ENCODE measurements at regions not wholly inside any gene's neighbourhood (a gene's known extent, or its start where the extent isn't known, plus 50 kb on each side); places are given as distances from the start of the nearest gene placed in this dataset.

DNA sequence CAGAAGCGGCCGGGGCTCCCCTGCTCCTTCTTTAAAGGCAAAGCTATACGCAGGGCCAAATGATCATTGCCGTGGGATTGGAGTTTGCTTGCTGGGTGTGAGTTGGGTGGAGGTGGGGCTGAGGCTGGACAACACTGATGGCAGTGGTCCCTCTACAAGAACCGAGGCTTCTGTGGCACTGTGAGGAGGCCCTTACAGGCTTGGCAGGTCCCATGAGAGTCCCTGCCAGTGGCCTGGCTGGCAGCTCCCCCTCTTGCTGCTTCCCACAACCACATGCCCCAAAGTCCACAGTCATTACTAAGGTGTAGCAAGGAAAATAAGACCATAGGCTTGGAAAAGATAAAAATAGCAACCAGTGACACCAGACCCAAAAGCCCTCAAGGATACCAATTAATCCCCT, 98.4 kb downstream of the ANKRD10 start:
- no peak overlapping the region for H3K27ac Mint-ChIP-seq
- H3K27me3 Mint-ChIP-seq (ENCODE audit: low read depth in 2 of 2), result peaks cover 19 to 23% of the 10 kb centered on the region in 2 donors
- WGBS (ENCODE audit: insufficient coverage), result 86% methylated on average over 5 of the region's 5 CpGs
- no peak overlapping the region for H3K4me3 ChIP-seq (ENCODE audit: low read length)
- no peaks in the 10 kb centered on the region for H3K36me3 Mint-ChIP-seq
- TF ChIP-seq, protein P1, sequence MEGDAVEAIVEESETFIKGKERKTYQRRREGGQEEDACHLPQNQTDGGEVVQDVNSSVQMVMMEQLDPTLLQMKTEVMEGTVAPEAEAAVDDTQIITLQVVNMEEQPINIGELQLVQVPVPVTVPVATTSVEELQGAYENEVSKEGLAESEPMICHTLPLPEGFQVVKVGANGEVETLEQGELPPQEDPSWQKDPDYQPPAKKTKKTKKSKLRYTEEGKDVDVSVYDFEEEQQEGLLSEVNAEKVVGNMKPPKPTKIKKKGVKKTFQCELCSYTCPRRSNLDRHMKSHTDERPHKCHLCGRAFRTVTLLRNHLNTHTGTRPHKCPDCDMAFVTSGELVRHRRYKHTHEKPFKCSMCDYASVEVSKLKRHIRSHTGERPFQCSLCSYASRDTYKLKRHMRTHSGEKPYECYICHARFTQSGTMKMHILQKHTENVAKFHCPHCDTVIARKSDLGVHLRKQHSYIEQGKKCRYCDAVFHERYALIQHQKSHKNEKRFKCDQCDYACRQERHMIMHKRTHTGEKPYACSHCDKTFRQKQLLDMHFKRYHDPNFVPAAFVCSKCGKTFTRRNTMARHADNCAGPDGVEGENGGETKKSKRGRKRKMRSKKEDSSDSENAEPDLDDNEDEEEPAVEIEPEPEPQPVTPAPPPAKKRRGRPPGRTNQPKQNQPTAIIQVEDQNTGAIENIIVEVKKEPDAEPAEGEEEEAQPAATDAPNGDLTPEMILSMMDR (IDR thresholded peaks at IDR 0.05), result no peak
- DNase-seq (no peak), ATAC-seq (no peak)
- H3K27me3 ChIP-seq (ENCODE audit: control insufficient read depth, insufficient read depth, low read length), result peaks cover 8% of the 10 kb centered on the region
- H3K9me3 ChIP-seq (ENCODE audit: control insufficient read depth, insufficient read depth, low read length), result no peaks in the 10 kb centered on the region
- intact Hi-C loops (cut with micrococcal nuclease), result no loop called here
- H3K4me1 ChIP-seq (ENCODE audit: control insufficient read depth, insufficient read depth, low read length), result peaks cover 13% of the 10 kb centered on the region
- H3K9me3 Mint-ChIP-seq, result no peaks in the 10 kb centered on the region
- H3K27ac ChIP-seq (ENCODE audit: low read length), result no peak overlapping the region
- H3K4me3 Mint-ChIP-seq, result no peak overlapping the region
- H3K36me3 ChIP-seq (ENCODE audit: control insufficient read depth, insufficient read depth, low read length), result no peaks in the 10 kb centered on the region
- H3K4me1 Mint-ChIP-seq, result peaks cover 5 to 18% of the 10 kb centered on the region in 2 donors

DNA sequence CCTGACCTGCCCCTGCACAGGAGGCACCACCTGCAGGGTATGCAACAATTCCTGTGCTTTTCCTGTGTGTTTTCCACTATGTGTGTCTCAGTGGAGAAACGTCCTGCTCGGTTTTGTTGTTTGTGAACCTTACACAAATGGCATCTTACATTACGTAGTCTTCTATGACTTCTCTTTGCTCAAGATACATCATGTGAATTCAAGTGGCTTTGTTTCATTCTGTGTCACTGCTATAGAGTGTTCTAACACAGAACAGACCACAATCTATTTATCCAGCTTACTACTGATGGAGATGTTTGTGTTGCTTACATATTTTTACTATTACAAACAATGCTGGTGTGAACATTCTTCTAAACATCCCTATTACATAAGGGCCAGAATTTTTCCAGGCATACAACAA, 97.7 kb downstream of the ANKRD10 start:
- TF ChIP-seq, protein P1 (IDR thresholded peaks at IDR 0.05), result no peak
- no peak overlapping the region for H3K4me3 Mint-ChIP-seq
- WGBS (ENCODE audit: insufficient coverage), result 84% methylated on average over 3 of the region's 3 CpGs
- H3K27me3 ChIP-seq (ENCODE audit: control insufficient read depth, insufficient read depth, low read length), result peaks cover 6% of the 10 kb centered on the region
- H3K4me1 Mint-ChIP-seq, result peaks cover 5 to 12% of the 10 kb centered on the region in 2 donors
- H3K9me3 Mint-ChIP-seq, result no peaks in the 10 kb centered on the region
- peaks cover 16 to 21% of the 10 kb centered on the region in 2 donors for H3K27me3 Mint-ChIP-seq (ENCODE audit: low read depth in 2 of 2)
- no peaks in the 10 kb centered on the region for H3K36me3 ChIP-seq (ENCODE audit: control insufficient read depth, insufficient read depth, low read length)
- H3K27ac Mint-ChIP-seq, result no peak overlapping the region
- intact Hi-C loops (cut with micrococcal nuclease), result no loop called here
- H3K27ac ChIP-seq (ENCODE audit: low read length), result no peak overlapping the region
- no peak overlapping the region for H3K4me3 ChIP-seq (ENCODE audit: low read length)
- ATAC-seq, result no peak
- H3K9me3 ChIP-seq (ENCODE audit: control insufficient read depth, insufficient read depth, low read length), result no peaks in the 10 kb centered on the region
- H3K4me1 ChIP-seq (ENCODE audit: control insufficient read depth, insufficient read depth, low read length), result peaks cover 11% of the 10 kb centered on the region
- H3K36me3 Mint-ChIP-seq, result no peaks in the 10 kb centered on the region
- no peak for DNase-seq

DNA sequence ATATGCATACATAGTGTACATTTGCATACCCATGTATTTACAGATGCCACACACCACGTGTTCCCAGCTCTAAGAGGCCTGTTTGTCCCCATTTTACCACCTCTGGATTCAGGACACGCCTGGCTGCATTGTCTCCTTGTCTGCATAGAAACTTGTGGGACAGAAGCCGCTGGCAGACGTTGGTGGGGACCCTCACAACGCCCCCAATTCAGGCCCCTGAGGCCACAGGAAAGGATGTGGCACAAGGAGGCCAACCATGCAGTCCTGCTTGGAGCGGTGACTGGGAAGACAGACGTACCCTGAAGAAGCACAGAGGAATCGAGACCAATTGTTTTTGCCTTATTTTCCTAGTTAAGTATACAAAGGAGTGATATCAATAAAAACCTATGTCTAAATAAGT, 96.1 kb downstream of the ANKRD10 start:
- Histone ChIP-seq H3K27ac (ENCODE audit: low read length) (no peak overlapping the region), H3K9me3 (ENCODE audit: control insufficient read depth, insufficient read depth, low read length) (no peaks in the 10 kb centered on the region), H3K27me3 (ENCODE audit: control insufficient read depth, insufficient read depth, low read length) (no peaks in the 10 kb centered on the region), H3K36me3 (ENCODE audit: control insufficient read depth, insufficient read depth, low read length) (no peaks in the 10 kb centered on the region), H3K4me3 (ENCODE audit: low read length) (no peak overlapping the region), H3K4me1 (ENCODE audit: control insufficient read depth, insufficient read depth, low read length) (peaks cover 5% of the 10 kb centered on the region)
- DNase-seq (no peak), ATAC-seq (no peak)
- Mint-ChIP-seq H3K36me3 (no peaks in the 10 kb centered on the region), H3K4me1 (peaks cover 5 to 6% of the 10 kb centered on the region in 2 donors), H3K9me3 (no peaks in the 10 kb centered on the region), H3K4me3 (no peak overlapping the region), H3K27me3 (ENCODE audit: low read depth in 2 of 2) (peaks cover 4 to 17% of the 10 kb centered on the region in 2 donors), H3K27ac (no peak overlapping the region)
- TF ChIP-seq, protein P1 (IDR thresholded peaks at IDR 0.05), result no peak
- intact Hi-C loops (cut with micrococcal nuclease), result loop anchor here (1.0 to 2.0 kb wide), 3 partner anchors 135 to 362 kb away; no protein-coding TSS in a partner anchor
- WGBS (ENCODE audit: insufficient coverage), result 80% methylated on average over 7 of the region's 8 CpGs
